GM23338 (cell line): ENCODE measurements at regions not wholly inside any gene's neighbourhood (a gene's known extent, or its start where the extent isn't known, plus 50 kb on each side); places are given as distances from the start of the nearest gene placed in this dataset.

Source experiments
- ATAC-seq: fragments of 200-7000 bp; cut with Tn5 transposase; 3 replicates; pipeline ENCODE4 v1.9.1; 2020
- DNase-seq: peaks from one replicate; pipeline ENCODE4 v3.0.0-alpha.2; 2015; ENCODE audit warnings: low spot score
- H2AFZ ChIP-seq: fragments of 200-600 bp; sonication (generic); 2 replicates; pipeline ENCODE4 v1.8.0; 2016; ENCODE audit warnings: antibody characterized with exemption, mild to moderate bottlenecking, moderate library complexity
- H3F3A ChIP-seq: fragments of 200-600 bp; sonication (generic); replicated peaks from 2 replicates; pipeline ENCODE4 v1.8.0; 2017; ENCODE audit warnings: antibody characterized with exemption, mixed run types, low read depth
- H3K27ac ChIP-seq: fragments of 200-600 bp; sonication (generic); 2 replicates; pipeline ENCODE4 v1.6.1; 2016; ENCODE audit warnings: low read depth
- H3K27me3 ChIP-seq: fragments of 200-600 bp; sonication (generic); 2 replicates; pipeline ENCODE4 v1.8.0; 2016; ENCODE audit warnings: mild to moderate bottlenecking, mixed run types, moderate library complexity; ENCODE audit not compliant: insufficient read depth
- H3K36me3 ChIP-seq: fragments of 200-600 bp; sonication (generic); 2 replicates; pipeline ENCODE4 v1.8.0; 2016; ENCODE audit warnings: mild to moderate bottlenecking; ENCODE audit not compliant: insufficient read depth
- H3K4me1 ChIP-seq: fragments of 200-600 bp; sonication (generic); 2 replicates; pipeline ENCODE4 v1.8.0; 2016; ENCODE audit warnings: mild to moderate bottlenecking, moderate library complexity; ENCODE audit not compliant: insufficient read depth
- H3K4me2 ChIP-seq: fragments of 200-600 bp; sonication (generic); 2 replicates; pipeline ENCODE4 v1.7.1; 2017; ENCODE audit warnings: mixed run types
- H3K4me3 ChIP-seq: fragments of 200-600 bp; sonication (generic); 2 replicates; pipeline ENCODE4 v1.6.1; 2016; ENCODE audit warnings: mixed run types
- H3K79me2 ChIP-seq: fragments of 200-600 bp; sonication (generic); replicated peaks from 2 replicates; pipeline ENCODE4 v1.8.0; 2017; ENCODE audit warnings: mild to moderate bottlenecking; ENCODE audit not compliant: insufficient read depth
- H3K9me2 ChIP-seq: fragments of 200-600 bp; sonication (generic); 2 replicates; pipeline ENCODE4 v1.8.0; 2017; ENCODE audit not compliant: insufficient read depth
- H4K20me1 ChIP-seq: fragments of 200-600 bp; sonication (generic); replicated peaks from 2 replicates; pipeline ENCODE4 v1.8.0; 2017; ENCODE audit warnings: mild to moderate bottlenecking; ENCODE audit not compliant: insufficient read depth
- H3K27ac Mint-ChIP-seq: 2 replicates; pipeline ENCODE4 v1.8.0; 2020; ENCODE audit warnings: inconsistent platforms, mild to moderate bottlenecking, moderate library complexity, mixed read lengths
- H3K27me3 Mint-ChIP-seq: 3 replicates; pipeline ENCODE4 v1.8.0; 2022; ENCODE audit warnings: low read depth, mild to moderate bottlenecking, moderate library complexity, mixed read lengths, inconsistent platforms; ENCODE audit not compliant: insufficient read depth, poor library complexity
- H3K36me3 Mint-ChIP-seq: 3 replicates; pipeline ENCODE4 v1.8.0; 2021; ENCODE audit warnings: low read depth, mild to moderate bottlenecking, inconsistent platforms, moderate library complexity, mixed read lengths
- H3K4me1 Mint-ChIP-seq: 3 replicates; pipeline ENCODE4 v1.8.0; 2020; ENCODE audit warnings: mild to moderate bottlenecking, inconsistent platforms, mixed read lengths
- H3K4me3 Mint-ChIP-seq: 3 replicates; pipeline ENCODE4 v1.8.0; 2021; ENCODE audit warnings: moderate library complexity, mild to moderate bottlenecking, inconsistent platforms, mixed read lengths
- H3K9me3 Mint-ChIP-seq: 3 replicates; pipeline ENCODE4 v1.8.0; 2020; ENCODE audit warnings: moderate library complexity, mild to moderate bottlenecking, inconsistent platforms, mixed read lengths
- CTCF ChIP-seq, 2 experiments: fragments of 200-600 bp in 1 of 2; sonication (generic) in 1 of 2; conservative IDR thresholded peaks; 2 replicates each; pipeline versions ENCODE4 v1.5.1 to v1.6.1; 2016 to 2017; ENCODE audit warnings: antibody characterized with exemption in 2 of 2, low read depth in 2 of 2, mild to moderate bottlenecking in 2 of 2, moderate library complexity in 1 of 2
- EZH2 ChIP-seq: fragments of 200-600 bp; sonication (generic); IDR thresholded peaks from one replicate; pipeline ENCODE4 v1.8.0; 2017; ENCODE audit warnings: antibody characterized with exemption, mild to moderate bottlenecking, low read depth; ENCODE audit not compliant: unreplicated experiment
- EZH2phosphoT487 ChIP-seq: fragments of 200-600 bp; sonication (generic); IDR thresholded peaks from one replicate; pipeline ENCODE4 v1.8.1; 2018; ENCODE audit warnings: antibody characterized with exemption; ENCODE audit not compliant: unreplicated experiment
- JUNB ChIP-seq: IDR thresholded peaks from one replicate; pipeline ENCODE4 v1.6.1; 2016; ENCODE audit warnings: antibody characterized with exemption; ENCODE audit not compliant: unreplicated experiment
- REST ChIP-seq: IDR thresholded peaks from one replicate; pipeline ENCODE4 v1.6.1; 2018; ENCODE audit warnings: antibody characterized with exemption; ENCODE audit not compliant: unreplicated experiment
- ZNF331 ChIP-seq: fragments of 250-450 bp; sonication (Bioruptor Pico); IDR thresholded peaks from 2 replicates; pipeline ENCODE4 v1.5.0; 2020; ENCODE audit warnings: low read depth, mild to moderate bottlenecking, moderate library complexity
- ZNF462 ChIP-seq: fragments of 250-450 bp; sonication (Bioruptor Pico); IDR thresholded peaks from 2 replicates; pipeline ENCODE4 v1.5.0; 2020; ENCODE audit warnings: mild to moderate bottlenecking, moderate library complexity

DNA sequence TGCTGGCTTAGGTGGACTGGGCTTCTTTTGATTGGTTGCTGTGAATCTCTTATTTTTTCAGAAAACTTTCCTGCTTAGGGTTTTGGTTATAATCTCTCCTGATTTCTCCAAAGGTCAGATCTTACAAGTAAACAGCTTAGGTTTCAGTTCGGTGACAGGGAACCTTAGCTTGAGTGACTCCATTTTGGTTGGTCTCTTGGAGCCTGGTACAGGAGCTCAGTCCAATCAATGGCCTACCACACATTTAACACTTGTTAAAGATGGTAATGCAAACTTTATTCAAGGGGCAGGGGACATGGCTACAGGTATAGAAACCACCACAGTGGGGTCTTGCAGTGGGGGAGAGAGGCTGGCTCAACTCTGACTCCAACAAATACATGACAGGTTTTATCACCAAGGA, 180.9 kb upstream of the THBS1 start:
- ATAC-seq, result no peak
- Histone ChIP-seq H3K4me1 (no peaks in the 10 kb centered on the region), H3K27ac (no peak overlapping the region), H3K4me2 (no peak overlapping the region), H4K20me1 (no peaks in the 10 kb centered on the region), H3K27me3 (no peaks in the 10 kb centered on the region), H2AFZ (no peak overlapping the region), H3K9me2 (peaks cover 12% of the 10 kb centered on the region; the same call in 1 of the 2 replicates), H3K79me2 (no peaks in the 10 kb centered on the region), H3K36me3 (no peaks in the 10 kb centered on the region), H3F3A (no peaks in the 10 kb centered on the region), H3K4me3 (no peak overlapping the region)
- TF ChIP-seq ZNF331 (CRISPR knock-in tag) (no peak), JUNB (no peak), EZH2 (no peak), EZH2phosphoT487 (no peak), ZNF462 (CRISPR knock-in tag) (no peak)
- H3K4me3 Mint-ChIP-seq, result no peak overlapping the region
- no peaks in the 10 kb centered on the region for H3K27me3 Mint-ChIP-seq
- no peaks in the 10 kb centered on the region for H3K9me3 Mint-ChIP-seq
- no peak overlapping the region for H3K27ac Mint-ChIP-seq
- no peaks in the 10 kb centered on the region; the same call in 2 of the 3 replicates for H3K4me1 Mint-ChIP-seq
- DNase-seq, result no peak
- no peaks in the 10 kb centered on the region for H3K36me3 Mint-ChIP-seq

DNA sequence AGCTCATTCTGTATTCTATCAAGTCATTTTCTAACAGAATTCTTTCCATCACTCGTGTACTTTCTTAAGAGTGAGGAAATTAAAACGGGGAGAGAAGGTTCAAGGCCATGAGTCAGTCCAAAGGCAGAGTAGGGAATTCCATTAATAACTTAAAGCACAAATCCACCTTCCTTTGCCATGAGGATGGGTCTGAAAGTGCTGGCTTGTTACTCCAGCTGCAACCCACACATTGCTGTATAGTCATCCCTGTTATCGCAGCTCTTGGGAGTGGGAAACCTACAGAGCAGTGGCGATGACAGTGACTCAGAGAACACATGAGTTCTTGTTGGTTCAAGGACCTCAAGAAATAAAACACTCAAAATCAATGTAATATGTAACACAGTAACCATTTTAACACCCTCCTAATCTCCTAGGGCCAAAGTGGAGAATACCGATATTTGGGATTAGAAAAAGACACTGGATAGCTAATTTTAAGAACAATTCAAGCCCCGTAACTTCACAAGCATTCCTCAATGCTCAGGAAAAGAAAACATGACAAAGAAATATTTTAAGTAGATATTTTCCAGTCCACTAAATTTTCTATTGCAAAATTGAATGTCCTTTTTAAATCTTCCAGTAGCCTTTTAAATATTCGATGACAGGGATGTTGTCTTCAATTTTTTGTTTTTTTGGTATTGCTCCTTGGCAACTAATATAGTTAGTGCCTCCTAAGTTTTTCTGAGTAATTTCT, 179.9 kb upstream of the THBS1 start:
- H3K4me1 Mint-ChIP-seq, result no peaks in the 10 kb centered on the region
- H3F3A ChIP-seq, result no peaks in the 10 kb centered on the region
- ATAC-seq (no peak), DNase-seq (no peak)
- no peak overlapping the region for H3K27ac ChIP-seq
- H3K4me3 Mint-ChIP-seq, result no peak overlapping the region
- H3K36me3 ChIP-seq, result no peaks in the 10 kb centered on the region
- no peak overlapping the region for H3K4me3 ChIP-seq
- H3K4me1 ChIP-seq, result no peaks in the 10 kb centered on the region
- no peak overlapping the region for H3K27ac Mint-ChIP-seq
- H3K4me2 ChIP-seq, result no peak overlapping the region
- no peaks in the 10 kb centered on the region for H3K36me3 Mint-ChIP-seq
- H4K20me1 ChIP-seq, result no peaks in the 10 kb centered on the region
- H3K27me3 ChIP-seq, result no peaks in the 10 kb centered on the region
- no peaks in the 10 kb centered on the region for H3K79me2 ChIP-seq
- H2AFZ ChIP-seq, result no peak overlapping the region; the same call in 1 of the 2 replicates
- no peaks in the 10 kb centered on the region for H3K9me3 Mint-ChIP-seq
- H3K9me2 ChIP-seq, result peaks cover 12% of the 10 kb centered on the region; the same call in 1 of the 2 replicates
- no peaks in the 10 kb centered on the region for H3K27me3 Mint-ChIP-seq
- no peak for TF ChIP-seq REST
- no peak for TF ChIP-seq CTCF (conservative IDR thresholded peaks at IDR 0.05; ENCODE audit: low read depth in 2 of 2)
